Spleen (tissue), 11 donors: ENCODE measurements at regions not wholly inside any gene's neighbourhood (a gene's known extent, or its start where the extent isn't known, plus 50 kb on each side); places are given as distances from the start of the nearest gene placed in this dataset.
A peak's percentile ranks its signal among the peaks of the same experiment; 100 is the strongest.

ENCODE experiments used
- DNase-seq: peaks from one replicate; pipeline ENCODE4 v3.0.0-alpha.2; 2020
- H3K27ac ChIP-seq, 8 donors: fragments of 200-600 bp; sonication (generic) in 7 of 8; 1 replicate in 4 of 8; 2 replicates in 4 of 8; pipeline versions ENCODE4 v1.5.0 to v1.8.0; 2016 to 2021; ENCODE audit warnings: inconsistent platforms in 4 of 8, mild to moderate bottlenecking in 4 of 8, moderate library complexity in 1 of 8
- H3K27me3 ChIP-seq, 7 donors: fragments of 200-600 bp; sonication (generic) in 6 of 7; replicated peaks in 1 of 7; 1 replicate in 4 of 7; 2 replicates in 3 of 7; pipeline versions ENCODE4 v1.5.0 to v1.8.0; 2016 to 2021; ENCODE audit warnings: inconsistent platforms in 3 of 7, mild to moderate bottlenecking in 1 of 7
- H3K36me3 ChIP-seq, 6 donors: fragments of 200-600 bp; sonication (generic) in 5 of 6; 1 replicate in 4 of 6; 2 replicates in 2 of 6; pipeline versions ENCODE4 v1.5.0 to v1.8.0; 2016 to 2021; ENCODE audit warnings: inconsistent platforms in 2 of 6
- H3K4me1 ChIP-seq, 6 donors: fragments of 200-600 bp; sonication (generic) in 5 of 6; 1 replicate in 3 of 6; 2 replicates in 3 of 6; pipeline versions ENCODE4 v1.5.0 to v1.8.0; 2016 to 2021; ENCODE audit warnings: inconsistent platforms in 3 of 6
- H3K4me3 ChIP-seq, 8 donors: fragments of 200-600 bp; sonication (generic) in 7 of 8; 1 replicate in 4 of 8; 2 replicates in 4 of 8; pipeline versions ENCODE4 v1.5.0 to v1.8.0; 2016 to 2021; ENCODE audit warnings: inconsistent platforms in 4 of 8, mild to moderate bottlenecking in 4 of 8, moderate library complexity in 2 of 8
- H3K9me3 ChIP-seq, 8 donors: fragments of 200-600 bp; sonication (generic) in 7 of 8; 1 replicate in 4 of 8; 2 replicates in 4 of 8; pipeline versions ENCODE4 v1.5.0 to v1.8.0; 2016 to 2021; ENCODE audit warnings: inconsistent platforms in 4 of 8
- POLR2A ChIP-seq, 3 donors: fragments of 450-650 bp; IDR thresholded peaks; one replicate each; pipeline ENCODE4 v1.5.1; 2017; ENCODE audit warnings: antibody characterized with exemption in 3 of 3, mild to moderate bottlenecking in 1 of 3
- POLR2AphosphoS5 ChIP-seq, 3 donors: sonication (generic); formaldehyde crosslinking; IDR thresholded peaks; one replicate each; pipeline ENCODE4 v1.5.1; 2017; ENCODE audit warnings: antibody characterized with exemption in 3 of 3
- WGBS, 5 donors: extraction: QIAGEN DNeasy Blood & Tissue Kit in 3 of 5; methylation state at CpG; one replicate each; pipeline versions ENCODE4 v1.1.5 to v1.1.7; 2013 to 2018; 5-methylcytosine and 5-hydroxymethylcytosine counted together
- intact Hi-C: fragments of 100-400 bp; cut with DNase I; formaldehyde crosslinking; loops from one replicate; pipeline ENCODE4 v1.15.0; 2023; ENCODE audit warnings: low total_unique reads
- TF ChIP-seq, protein P1 (sequence below), 11 experiments: fragments of 200-600 bp in 7 of 11; fragments of 450-650 bp in 4 of 11; sonication (generic) in 4 of 11; IDR thresholded peaks in 8 of 11; conservative IDR thresholded peaks in 3 of 11; 1 replicate in 7 of 11; 2 replicates in 4 of 11; pipeline versions ENCODE4 v1.4.0 to v1.8.0; 2016 to 2021; ENCODE audit warnings: antibody characterized with exemption in 11 of 11, inconsistent platforms in 4 of 11, mild to moderate bottlenecking in 1 of 11
- donor health status: healthy with polysubstance abuse.
- donor health status: DM: no; HTN: no; CAD: no; lungs with moderate emphysema.
- donor health status: DM: no; HTN: no; CAD: no.
- donor health status: Bipolar disorder and iron deficiency.
- donor health status: healthy.
- donor health status: DM: no; HTN: no; CAD: no.
- donor health status: DM: yes; HTN: yes; CAD: no.

- Histone ChIP-seq H3K9me3 (no peaks in the 10 kb centered on the region), H3K4me1 (no peaks in the 10 kb centered on the region), H3K36me3 (no peaks in the 10 kb centered on the region), H3K4me3 (no peak overlapping the region), H3K27me3 (no peaks in the 10 kb centered on the region), H3K27ac (no peak overlapping the region)
- no peak for DNase-seq
- TF ChIP-seq, protein P1, sequence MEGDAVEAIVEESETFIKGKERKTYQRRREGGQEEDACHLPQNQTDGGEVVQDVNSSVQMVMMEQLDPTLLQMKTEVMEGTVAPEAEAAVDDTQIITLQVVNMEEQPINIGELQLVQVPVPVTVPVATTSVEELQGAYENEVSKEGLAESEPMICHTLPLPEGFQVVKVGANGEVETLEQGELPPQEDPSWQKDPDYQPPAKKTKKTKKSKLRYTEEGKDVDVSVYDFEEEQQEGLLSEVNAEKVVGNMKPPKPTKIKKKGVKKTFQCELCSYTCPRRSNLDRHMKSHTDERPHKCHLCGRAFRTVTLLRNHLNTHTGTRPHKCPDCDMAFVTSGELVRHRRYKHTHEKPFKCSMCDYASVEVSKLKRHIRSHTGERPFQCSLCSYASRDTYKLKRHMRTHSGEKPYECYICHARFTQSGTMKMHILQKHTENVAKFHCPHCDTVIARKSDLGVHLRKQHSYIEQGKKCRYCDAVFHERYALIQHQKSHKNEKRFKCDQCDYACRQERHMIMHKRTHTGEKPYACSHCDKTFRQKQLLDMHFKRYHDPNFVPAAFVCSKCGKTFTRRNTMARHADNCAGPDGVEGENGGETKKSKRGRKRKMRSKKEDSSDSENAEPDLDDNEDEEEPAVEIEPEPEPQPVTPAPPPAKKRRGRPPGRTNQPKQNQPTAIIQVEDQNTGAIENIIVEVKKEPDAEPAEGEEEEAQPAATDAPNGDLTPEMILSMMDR (IDR thresholded peaks at IDR 0.05 in 8 of 11, conservative IDR thresholded peaks at IDR 0.05 in 3 of 11) = no peak
- TF ChIP-seq POLR2A (IDR thresholded peaks at IDR 0.05) (no peak), POLR2AphosphoS5 (IDR thresholded peaks at IDR 0.05) (peak in 1 of 3 donors; percentile 18)
- intact Hi-C loops = no loop called here
- WGBS, 5 donors = 30 to 53% (median 36%) methylated on average over 2 of the region's 2 CpGs; no CpG with 5 or more reads in 2 of the 5 donors
These were observed 112.5 kb upstream of the SERBP1 start for GRCh38 chr1:67542747-67543146.

GRCh38 chr1:67544921-67545320 is 114.7 kb upstream of the SERBP1 start:
- TF ChIP-seq POLR2AphosphoS5 (IDR thresholded peaks at IDR 0.05) (no peak), POLR2A (IDR thresholded peaks at IDR 0.05) (no peak)
- TF ChIP-seq, protein P1 (IDR thresholded peaks at IDR 0.05 in 8 of 11, conservative IDR thresholded peaks at IDR 0.05 in 3 of 11) = no peak
- WGBS, 5 donors = 85 to 97% (median 91%) methylated on average over 1 of the region's 1 CpG
- intact Hi-C loops = no loop called here

GRCh38 chr1:67545364-67545763 is 115.2 kb upstream of the SERBP1 start:
- DNase-seq = no peak
- intact Hi-C loops = no loop called here
- WGBS, 5 donors = 91 to 100% (median 93%) methylated on average over 1 of the region's 1 CpG
- Histone ChIP-seq H3K27me3 (no peaks in the 10 kb centered on the region), H3K4me1 (no peaks in the 10 kb centered on the region), H3K4me3 (no peak overlapping the region), H3K9me3 (no peaks in the 10 kb centered on the region), H3K36me3 (no peaks in the 10 kb centered on the region), H3K27ac (no peak overlapping the region)
- TF ChIP-seq POLR2A (IDR thresholded peaks at IDR 0.05) (no peak), POLR2AphosphoS5 (IDR thresholded peaks at IDR 0.05) (no peak)
- TF ChIP-seq, protein P1 (IDR thresholded peaks at IDR 0.05 in 8 of 11, conservative IDR thresholded peaks at IDR 0.05 in 3 of 11) = no peak

More at GRCh38 chr1:67544921-67545320, 114.7 kb upstream of the SERBP1 start:
- Histone ChIP-seq H3K27me3 (no peaks in the 10 kb centered on the region), H3K4me3 (no peak overlapping the region), H3K4me1 (no peaks in the 10 kb centered on the region), H3K27ac (no peak overlapping the region), H3K9me3 (no peaks in the 10 kb centered on the region), H3K36me3 (no peaks in the 10 kb centered on the region)
- DNase-seq = no peak

- 89 to 91% (median 90%) methylated on average over 6 of the region's 6 CpGs for WGBS, 5 donors
- H3K27me3 ChIP-seq = no peaks in the 10 kb centered on the region
- TF ChIP-seq, protein P1 (IDR thresholded peaks at IDR 0.05 in 8 of 11, conservative IDR thresholded peaks at IDR 0.05 in 3 of 11) = no peak
- TF ChIP-seq POLR2A (IDR thresholded peaks at IDR 0.05) (no peak), POLR2AphosphoS5 (IDR thresholded peaks at IDR 0.05) (no peak)
- no peaks in the 10 kb centered on the region for H3K9me3 ChIP-seq
- no peak overlapping the region for H3K27ac ChIP-seq
- H3K36me3 ChIP-seq = no peaks in the 10 kb centered on the region
- H3K4me3 ChIP-seq = no peak overlapping the region
- intact Hi-C loops = no loop called here
- no peak for DNase-seq
- no peaks in the 10 kb centered on the region for H3K4me1 ChIP-seq
These were observed 121.2 kb upstream of the SERBP1 start for GRCh38 chr1:67551375-67551774.
